H1 (cell line): ENCODE measurements at regions not wholly inside any gene's neighbourhood (a gene's known extent, or its start where the extent isn't known, plus 50 kb on each side); places are given as distances from the start of the nearest gene placed in this dataset.

ENCODE experiments used
- CTCF ChIA-PET: fragments of 300-600 bp; sonication (Branson Sonifier 250); formaldehyde crosslinking; loops from one replicate; lab custom pipeline; 2021; ENCODE audit not compliant: partially characterized antibody; lab: Charles Lee
- POLR2A ChIA-PET: fragments of 300-600 bp; sonication (Branson Sonifier 250); formaldehyde crosslinking; loops from one replicate; lab custom pipeline; 2021; ENCODE audit warnings: inconsistent platforms; ENCODE audit not compliant: partially characterized antibody; lab: Charles Lee
- DNase-seq, 2 experiments: peaks; one replicate each; pipeline versions ENCODE4 v3.0.0 to v3.0.0-alpha.2; 2010 to 2022; ENCODE audit warnings: low spot score in 2 of 2, low read depth in 1 of 2, mixed read lengths in 1 of 2
- FAIRE-seq: peaks from 2 replicates; lab custom pipeline; 2011; peaks lifted over from hg19 to GRCh38; lab: Jason Lieb, UNC
- H2AFZ ChIP-seq: 2 replicates; pipeline ENCODE4 v1.8.1; 2012; ENCODE audit warnings: low read length, inconsistent platforms
- H2AK5ac ChIP-seq: 2 replicates; pipeline ENCODE4 v1.6.1; 2013; ENCODE audit warnings: low read depth, low read length
- H2BK120ac ChIP-seq: replicated peaks from 2 replicates; pipeline ENCODE3; 2013; ENCODE audit warnings: low read depth, low read length, inconsistent platforms
- H2BK12ac ChIP-seq: 2 replicates; pipeline ENCODE4 v1.6.1; 2013; ENCODE audit warnings: low read depth, low read length
- H2BK15ac ChIP-seq: 2 replicates; pipeline ENCODE4 v1.6.1; 2013; ENCODE audit warnings: low read length
- H2BK20ac ChIP-seq: 2 replicates; pipeline ENCODE4 v1.6.1; 2013; ENCODE audit warnings: low read length
- H2BK5ac ChIP-seq: 2 replicates; pipeline ENCODE4 v1.6.1; 2013; ENCODE audit warnings: low read depth, low read length
- H3K14ac ChIP-seq: 2 replicates; pipeline ENCODE4 v1.6.1; 2013; ENCODE audit warnings: inconsistent platforms; ENCODE audit not compliant: insufficient read length
- H3K18ac ChIP-seq: 2 replicates; pipeline ENCODE4 v1.6.1; 2013; ENCODE audit warnings: low read length; ENCODE audit errors: extremely low read depth
- H3K23ac ChIP-seq: 2 replicates; pipeline ENCODE4 v1.6.1; 2013; ENCODE audit warnings: inconsistent platforms; ENCODE audit not compliant: insufficient read length
- H3K23me2 ChIP-seq: 2 replicates; pipeline ENCODE4 v1.6.1; 2013; ENCODE audit warnings: low read depth, low read length
- H3K27ac ChIP-seq: 2 replicates; pipeline ENCODE4 v1.6.1; 2011; ENCODE audit warnings: low read depth, low read length, inconsistent platforms
- H3K27me3 ChIP-seq, 4 experiments: replicated peaks in 1 of 4; 1 replicate in 1 of 4; 2 replicates in 3 of 4; pipeline versions ENCODE4 v1.6.1 to v1.8.1; 2011 to 2013; ENCODE audit warnings: low read length in 3 of 4, mild to moderate bottlenecking in 3 of 4, inconsistent platforms in 2 of 4, mixed read lengths in 2 of 4, moderate library complexity in 1 of 4; ENCODE audit not compliant: control insufficient read depth in 3 of 4, insufficient read depth in 3 of 4; ENCODE audit errors: extremely low read depth in 1 of 4
- H3K36me3 ChIP-seq, 4 experiments: 2 replicates each; pipeline versions ENCODE4 v1.6.1 to v1.8.1; 2011 to 2013; ENCODE audit warnings: mild to moderate bottlenecking in 4 of 4, low read length in 3 of 4, moderate library complexity in 2 of 4, control low read depth in 1 of 4, inconsistent platforms in 1 of 4; ENCODE audit not compliant: insufficient read depth in 4 of 4, control insufficient read depth in 2 of 4
- H3K4ac ChIP-seq: replicated peaks from 2 replicates; pipeline ENCODE3; 2013; ENCODE audit warnings: low read length, low read depth, mixed read lengths, inconsistent platforms; ENCODE audit not compliant: insufficient read length
- H3K4me1 ChIP-seq, 4 experiments: replicated peaks in 1 of 4; 1 replicate in 1 of 4; 2 replicates in 3 of 4; pipeline versions ENCODE4 v1.6.1 to v1.8.1; 2011 to 2013; ENCODE audit warnings: low read length in 3 of 4, inconsistent platforms in 2 of 4, mixed read lengths in 1 of 4; ENCODE audit not compliant: insufficient read depth in 4 of 4, control insufficient read depth in 3 of 4
- H3K4me2 ChIP-seq, 2 experiments: 2 replicates each; pipeline versions ENCODE4 v1.6.1 to v1.8.1; 2011 to 2013; ENCODE audit warnings: low read depth in 2 of 2, low read length in 2 of 2, control low read depth in 1 of 2, inconsistent platforms in 1 of 2, mild to moderate bottlenecking in 1 of 2; ENCODE audit not compliant: insufficient read depth in 1 of 2
- H3K4me3 ChIP-seq, 4 experiments: fragments of 200-600, 300-600 bp in 1 of 4; sonication (generic), shearing (Covaris generic), sonication (Bioruptor Twin) in 1 of 4; 2 replicates each; pipeline versions ENCODE4 v1.5.1 to v1.8.1; 2011 to 2016; ENCODE audit warnings: low read length in 4 of 4, low read depth in 3 of 4, control low read depth in 2 of 4, inconsistent platforms in 2 of 4, mild to moderate bottlenecking in 2 of 4, mixed read lengths in 1 of 4, moderate library complexity in 1 of 4; ENCODE audit not compliant: insufficient read depth in 2 of 4; ENCODE audit errors: extremely low read depth in 1 of 4
- H3K56ac ChIP-seq: replicated peaks from 2 replicates; pipeline ENCODE3; 2013; ENCODE audit warnings: low read depth, mild to moderate bottlenecking, mixed read lengths, low read length, inconsistent platforms; ENCODE audit not compliant: insufficient read length
- H3K79me1 ChIP-seq: 2 replicates; pipeline ENCODE4 v1.6.1; 2013; ENCODE audit warnings: low read depth, low read length, control low read depth
- H3K79me2 ChIP-seq, 2 experiments: 2 replicates each; pipeline versions ENCODE4 v1.6.1 to v1.8.1; 2012 to 2013; ENCODE audit warnings: low read length in 2 of 2, mild to moderate bottlenecking in 2 of 2, inconsistent platforms in 1 of 2; ENCODE audit not compliant: insufficient read depth in 2 of 2, control insufficient read depth in 1 of 2
- H3K9ac ChIP-seq, 4 experiments: replicated peaks in 1 of 4; 1 replicate in 1 of 4; 2 replicates in 3 of 4; pipeline versions ENCODE4 v1.6.1 to v1.8.1; 2011 to 2013; ENCODE audit warnings: low read depth in 3 of 4, low read length in 3 of 4, control low read depth in 2 of 4, mild to moderate bottlenecking in 2 of 4, moderate library complexity in 2 of 4, inconsistent platforms in 1 of 4; ENCODE audit errors: extremely low read depth in 1 of 4
- H3K9me3 ChIP-seq, 2 experiments: 2 replicates each; pipeline versions ENCODE4 v1.6.1 to v1.8.1; 2012 to 2013; ENCODE audit warnings: mild to moderate bottlenecking in 2 of 2, moderate library complexity in 2 of 2, control low read depth in 1 of 2, inconsistent platforms in 1 of 2, low read depth in 1 of 2, low read length in 1 of 2, mixed read lengths in 1 of 2; ENCODE audit not compliant: insufficient read depth in 2 of 2
- H4K20me1 ChIP-seq, 2 experiments: replicated peaks in 1 of 2; 2 replicates each; pipeline versions ENCODE3 to v1.8.1; 2011 to 2013; ENCODE audit warnings: inconsistent platforms in 2 of 2, low read length in 2 of 2, mild to moderate bottlenecking in 1 of 2; ENCODE audit not compliant: insufficient read depth in 2 of 2, control insufficient read depth in 1 of 2
- H4K5ac ChIP-seq: 2 replicates; pipeline ENCODE4 v1.6.1; 2013; ENCODE audit warnings: low read length, low read depth, mixed read lengths, inconsistent platforms; ENCODE audit not compliant: insufficient read length
- H4K8ac ChIP-seq: 2 replicates; pipeline ENCODE4 v1.8.0; 2013; ENCODE audit warnings: mild to moderate bottlenecking, moderate library complexity, low read length, inconsistent platforms; ENCODE audit not compliant: insufficient read depth; ENCODE audit errors: extremely low read depth
- H4K91ac ChIP-seq: replicated peaks from 2 replicates; pipeline ENCODE3; 2013; ENCODE audit warnings: low read length, mixed read lengths, inconsistent platforms; ENCODE audit not compliant: insufficient read length
- ASH2L ChIP-seq: fragments of 200-600, 300-600 bp; sonication (generic); IDR thresholded peaks from one replicate; pipeline ENCODE4 v1.7.1; 2017; ENCODE audit warnings: low read length
- CBX8 ChIP-seq: fragments of 300-800, 300-1000 bp; sonication (generic); IDR thresholded peaks from 2 replicates; pipeline ENCODE4 v1.7.1; 2016; ENCODE audit warnings: low read depth, low read length, borderline replicate concordance
- CTBP2 ChIP-seq: IDR thresholded peaks from 2 replicates; pipeline ENCODE4 v1.7.0; 2011; ENCODE audit warnings: borderline replicate concordance, mild to moderate bottlenecking, moderate library complexity, mixed read lengths, low read length; ENCODE audit not compliant: insufficient read depth, insufficient read length
- EP300 ChIP-seq, 2 experiments: IDR thresholded peaks; 1 replicate in 1 of 2; 2 replicates in 1 of 2; pipeline ENCODE4 v1.6.1; 2011 to 2012; ENCODE audit warnings: low read depth in 2 of 2, low read length in 2 of 2, mild to moderate bottlenecking in 2 of 2, borderline replicate concordance in 1 of 2, inconsistent platforms in 1 of 2, moderate library complexity in 1 of 2
- HDAC2 ChIP-seq, 2 experiments: fragments of 300-600 bp in 1 of 2; sonication (generic) in 1 of 2; IDR thresholded peaks; 2 replicates each; pipeline ENCODE4 v1.6.1; 2011 to 2012; ENCODE audit warnings: low read depth in 2 of 2, low read length in 2 of 2, mild to moderate bottlenecking in 2 of 2, moderate library complexity in 2 of 2, borderline replicate concordance in 1 of 2, inconsistent platforms in 1 of 2
- JUN ChIP-seq: IDR thresholded peaks from 2 replicates; pipeline ENCODE4 v1.6.1; 2011; ENCODE audit warnings: low read depth, mild to moderate bottlenecking, improper control_type of control experiment, low read length
- JUND ChIP-seq: IDR thresholded peaks from 2 replicates; pipeline ENCODE4 v1.6.1; 2011; ENCODE audit warnings: mild to moderate bottlenecking, improper control_type of control experiment, low read length
- KDM5A ChIP-seq: fragments of 200-600 bp; IDR thresholded peaks from 2 replicates; pipeline ENCODE4 v1.7.1; 2012; ENCODE audit warnings: mild to moderate bottlenecking, low read length, inconsistent platforms, mixed read lengths
- NANOG ChIP-seq: IDR thresholded peaks from 2 replicates; pipeline ENCODE4 v1.6.1; 2011; ENCODE audit warnings: low read length, low read depth, mild to moderate bottlenecking, inconsistent platforms; ENCODE audit not compliant: insufficient read depth, poor library complexity, severe bottlenecking
- PHF8 ChIP-seq: fragments of 200-600 bp; sonication (generic); conservative IDR thresholded peaks from 2 replicates; pipeline ENCODE4 v1.7.1; 2012; ENCODE audit warnings: low read depth, mild to moderate bottlenecking, inconsistent platforms, low read length, moderate library complexity
- POLR2AphosphoS5 ChIP-seq: IDR thresholded peaks from 2 replicates; pipeline ENCODE4 v1.6.1; 2011; ENCODE audit warnings: low read depth, low read length
- SIN3A ChIP-seq, 2 experiments: IDR thresholded peaks in 1 of 2; conservative IDR thresholded peaks in 1 of 2; 2 replicates each; pipeline ENCODE4 v1.6.1; 2011 to 2012; ENCODE audit warnings: low read length in 2 of 2, improper control_type of control experiment in 1 of 2, low read depth in 1 of 2, mild to moderate bottlenecking in 1 of 2
- SP2 ChIP-seq: IDR thresholded peaks from 2 replicates; pipeline ENCODE4 v1.6.1; 2012; ENCODE audit warnings: mild to moderate bottlenecking, low read length, inconsistent platforms
- TBP ChIP-seq: IDR thresholded peaks from 2 replicates; pipeline ENCODE4 v1.6.1; 2011; ENCODE audit warnings: low read depth, low read length, improper control_type of control experiment
- TCF12 ChIP-seq: IDR thresholded peaks from 2 replicates; pipeline ENCODE4 v1.6.1; 2011; ENCODE audit warnings: low read depth, mild to moderate bottlenecking, low read length
- WGBS, 2 experiments: shearing (Covaris generic) in 1 of 2; methylation state at CpG; one replicate each; pipeline versions ENCODE4 v1.1.6 to v1.1.7; 2013 to 2015; ENCODE audit warnings: low lambda C conversion rate in 2 of 2, mixed read lengths in 2 of 2, inconsistent platforms in 1 of 2, low coverage in 1 of 2, missing lambda C conversion rate in 1 of 2; ENCODE audit not compliant: insufficient replicate concordance in 2 of 2, insufficient coverage in 1 of 2, insufficient read length in 1 of 2; ENCODE audit errors: extremely low coverage in 1 of 2, missing lambda C conversion rate in 1 of 2; 5-methylcytosine and 5-hydroxymethylcytosine counted together

- DNase-seq (no peak), FAIRE-seq (no peak)
- Histone ChIP-seq H3K23ac (no peak overlapping the region), H4K91ac (no peak overlapping the region), H3K79me2 (no peaks in the 10 kb centered on the region), H3K4me3 (no peak overlapping the region), H3K23me2 (no peaks in the 10 kb centered on the region), H3K18ac (no peak overlapping the region), H3K4me2 (no peak overlapping the region), H3K79me1 (no peaks in the 10 kb centered on the region), H3K9ac (no peak overlapping the region), H3K56ac (no peak overlapping the region), H2BK12ac (no peak overlapping the region), H3K27me3 (no peaks in the 10 kb centered on the region), H3K14ac (no peak overlapping the region), H3K4ac (no peak overlapping the region), H2BK5ac (no peak overlapping the region), H2AFZ (no peak overlapping the region), H3K4me1 (no peaks in the 10 kb centered on the region), H4K5ac (no peak overlapping the region), H4K20me1 (no peaks in the 10 kb centered on the region), H2AK5ac (no peak overlapping the region), H4K8ac (no peak overlapping the region), H2BK20ac (no peak overlapping the region), H3K9me3 (no peaks in the 10 kb centered on the region), H2BK120ac (no peak overlapping the region), H3K36me3 (no peaks in the 10 kb centered on the region), H3K27ac (no peak overlapping the region), H2BK15ac (no peak overlapping the region)
- POLR2A ChIA-PET = no interaction called here
- CTCF ChIA-PET = interaction anchor here (1.3 kb wide), 1 partner anchor 9 kb away, joined by 3 read pairs; no protein-coding TSS in a partner anchor
- WGBS, 2 experiments = 77% methylated on average over 2 of the region's 2 CpGs; no CpG with 5 or more reads in 1 of the 2 experiments
- TF ChIP-seq TBP = no peak
- TF ChIP-seq CTBP2 = no peak
- TF ChIP-seq SP2 = no peak
- no peak for TF ChIP-seq TCF12
- TF ChIP-seq KDM5A = no peak
- no peak for TF ChIP-seq HDAC2 (IDR thresholded peaks at IDR 0.05; ENCODE audit: borderline replicate concordance in 1 of 2, low read depth in 2 of 2, low read length in 2 of 2)
- no peak for TF ChIP-seq NANOG
- no peak for TF ChIP-seq JUN
- no peak for TF ChIP-seq JUND
- TF ChIP-seq CBX8 = no peak
- TF ChIP-seq EP300 (IDR thresholded peaks at IDR 0.05; ENCODE audit: borderline replicate concordance in 1 of 2, low read depth in 2 of 2, low read length in 2 of 2) = no peak
- TF ChIP-seq POLR2AphosphoS5 = no peak
- TF ChIP-seq SIN3A (conservative IDR thresholded peaks at IDR 0.05 in 1 of 2, IDR thresholded peaks at IDR 0.05 in 1 of 2; ENCODE audit: low read depth in 1 of 2, low read length in 2 of 2) = no peak
- TF ChIP-seq ASH2L = no peak
- TF ChIP-seq PHF8 = no peak
These were observed 782.3 kb downstream of the BRINP1 start for GRCh38 chr9:118586978-118587377.
